Testis (tissue), 2 donors: ENCODE measurements at regions not wholly inside any gene's neighbourhood (a gene's known extent, or its start where the extent isn't known, plus 50 kb on each side); places are given as distances from the start of the nearest gene placed in this dataset.

Experiments used
- DNase-seq: peaks from one replicate; pipeline ENCODE4 v3.0.0-alpha.2; 2019
- H3K27ac ChIP-seq, 2 donors: fragments of 200-600 bp; sonication (generic); one replicate each; pipeline ENCODE4 v1.5.1; 2019
- H3K27me3 ChIP-seq: fragments of 200-600 bp; sonication (generic); one replicate; pipeline ENCODE4 v1.5.1; 2019
- H3K36me3 ChIP-seq: fragments of 200-600 bp; sonication (generic); one replicate; pipeline ENCODE4 v1.5.1; 2017; ENCODE audit warnings: low read depth; ENCODE audit errors: missing control alignments
- H3K4me1 ChIP-seq: fragments of 200-600 bp; sonication (generic); one replicate; pipeline ENCODE4 v1.5.1; 2019
- H3K4me3 ChIP-seq, 2 donors: fragments of 200-600 bp; sonication (generic); one replicate each; pipeline ENCODE4 v1.5.1; 2017 to 2019
- H3K9me3 ChIP-seq: fragments of 200-600 bp; sonication (generic); one replicate; pipeline ENCODE4 v1.5.1; 2017
- CTCF ChIP-seq, 3 experiments: fragments of 450-650 bp in 2 of 3; fragments of 200-600 bp in 1 of 3; sonication (generic) in 1 of 3; IDR thresholded peaks; one replicate each; pipeline ENCODE4 v1.5.1; 2016 to 2019; ENCODE audit warnings: antibody characterized with exemption in 3 of 3, mild to moderate bottlenecking in 2 of 3, moderate library complexity in 1 of 3
- POLR2A ChIP-seq: fragments of 450-650 bp; IDR thresholded peaks from one replicate; pipeline ENCODE4 v1.6.1; 2017; ENCODE audit warnings: antibody characterized with exemption, mild to moderate bottlenecking, moderate library complexity
- WGBS, 2 donors: methylation state at CpG; one replicate each; pipeline ENCODE4 v1.1.5; 2018; 5-methylcytosine and 5-hydroxymethylcytosine counted together
- intact Hi-C: fragments of 100-400 bp; cut with DNase I; formaldehyde crosslinking; loops from one replicate; pipeline ENCODE4 v1.15.1; 2023; ENCODE audit warnings: low total_unique reads

- intact Hi-C loops = no loop called here
- Histone ChIP-seq H3K27ac (no peak overlapping the region), H3K4me3 (no peak overlapping the region), H3K27me3 (no peaks in the 10 kb centered on the region), H3K4me1 (no peaks in the 10 kb centered on the region), H3K9me3 (no peaks in the 10 kb centered on the region), H3K36me3 (no peaks in the 10 kb centered on the region)
- TF ChIP-seq POLR2A (no peak), CTCF (IDR thresholded peaks at IDR 0.05) (no peak)
- no peak for DNase-seq
- WGBS, 2 donors = 64 to 66% methylated on average over 3 of the region's 3 CpGs
Measured at GRCh38 chr6:153575528-153575927, 444.4 kb upstream of the RGS17 start.

- no peak for DNase-seq
- Histone ChIP-seq H3K27ac (no peak overlapping the region), H3K36me3 (no peaks in the 10 kb centered on the region), H3K4me3 (no peak overlapping the region), H3K27me3 (no peaks in the 10 kb centered on the region), H3K4me1 (no peaks in the 10 kb centered on the region), H3K9me3 (no peaks in the 10 kb centered on the region)
- 39 to 52% methylated on average over 2 of the region's 2 CpGs for WGBS, 2 donors
- intact Hi-C loops = no loop called here
- TF ChIP-seq CTCF (IDR thresholded peaks at IDR 0.05) = no peak
- TF ChIP-seq POLR2A = no peak
Measured at GRCh38 chr6:153574231-153574630, 443.1 kb upstream of the RGS17 start.

GRCh38 chr6:153572371-153572770 is 441.3 kb upstream of the RGS17 start:
- Histone ChIP-seq H3K9me3 (no peaks in the 10 kb centered on the region), H3K27ac (no peak overlapping the region), H3K4me3 (no peak overlapping the region), H3K27me3 (no peaks in the 10 kb centered on the region), H3K36me3 (no peaks in the 10 kb centered on the region), H3K4me1 (no peaks in the 10 kb centered on the region)
- no peak for DNase-seq
- TF ChIP-seq POLR2A = no peak
- no peak for TF ChIP-seq CTCF (IDR thresholded peaks at IDR 0.05)
- intact Hi-C loops = no loop called here
- WGBS, 2 donors = 86 to 93% methylated on average over 3 of the region's 3 CpGs

DNA sequence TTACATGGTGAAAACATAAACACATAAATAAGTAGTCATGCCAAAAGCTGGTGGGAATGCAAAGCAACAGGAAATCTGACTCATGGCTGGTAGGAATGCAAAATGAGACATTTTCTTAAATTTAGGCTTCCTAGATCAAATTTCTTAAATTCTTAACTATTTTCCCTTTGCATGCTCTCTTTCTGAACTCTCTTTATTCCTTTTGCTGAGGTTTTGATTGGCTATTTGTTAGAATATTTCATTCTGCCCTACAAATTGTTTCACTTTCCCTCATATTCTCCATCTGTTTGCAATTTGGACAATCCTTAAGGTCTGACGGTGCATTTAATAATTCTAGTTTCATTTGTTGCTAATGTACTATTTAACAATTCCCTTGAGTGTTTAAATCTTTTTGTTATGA is 437.5 kb upstream of the RGS17 start:
- Histone ChIP-seq H3K27me3 (no peaks in the 10 kb centered on the region), H3K4me3 (no peak overlapping the region), H3K9me3 (no peaks in the 10 kb centered on the region), H3K27ac (no peak overlapping the region), H3K36me3 (no peaks in the 10 kb centered on the region), H3K4me1 (no peaks in the 10 kb centered on the region)
- intact Hi-C loops = no loop called here
- no peak for DNase-seq
- 50 to 64% methylated on average over 1 of the region's 1 CpG for WGBS, 2 donors
- no peak for TF ChIP-seq CTCF (IDR thresholded peaks at IDR 0.05)

GRCh38 chr6:153564803-153565202 is 433.7 kb upstream of the RGS17 start:
- Histone ChIP-seq H3K9me3 (no peaks in the 10 kb centered on the region), H3K36me3 (no peaks in the 10 kb centered on the region), H3K4me3 (no peak overlapping the region), H3K4me1 (no peaks in the 10 kb centered on the region), H3K27me3 (no peaks in the 10 kb centered on the region), H3K27ac (no peak overlapping the region)
- no peak for DNase-seq
- intact Hi-C loops = no loop called here
- WGBS, 2 donors = 47 to 50% methylated on average over 2 of the region's 2 CpGs
- TF ChIP-seq CTCF (IDR thresholded peaks at IDR 0.05) (no peak), POLR2A (no peak)
